Suprapubic skin (tissue), 4 donors: ENCODE measurements at regions not wholly inside any gene's neighbourhood (a gene's known extent, or its start where the extent isn't known, plus 50 kb on each side); places are given as distances from the start of the nearest gene placed in this dataset.

Experiments
- DNase-seq, 2 donors: peaks; one replicate each; pipeline ENCODE4 v3.0.0-alpha.2; 2019; ENCODE audit warnings: low spot score in 2 of 2
- H3K27ac ChIP-seq: fragments of 200-600 bp; sonication (generic); one replicate; pipeline ENCODE4 v1.5.1; 2019
- H3K27me3 ChIP-seq: fragments of 200-600 bp; sonication (generic); one replicate; pipeline ENCODE4 v1.5.1; 2019
- H3K36me3 ChIP-seq: fragments of 200-600 bp; sonication (generic); one replicate; pipeline ENCODE4 v1.5.1; 2019
- H3K4me1 ChIP-seq: fragments of 200-600 bp; sonication (generic); one replicate; pipeline ENCODE4 v1.5.1; 2019
- H3K4me3 ChIP-seq: fragments of 200-600 bp; sonication (generic); one replicate; pipeline ENCODE4 v1.5.1; 2019; ENCODE audit warnings: mild to moderate bottlenecking
- H3K9me3 ChIP-seq: fragments of 200-600 bp; sonication (generic); one replicate; pipeline ENCODE4 v1.5.1; 2019
- EP300 ChIP-seq: sonication (generic); formaldehyde crosslinking; IDR thresholded peaks from one replicate; pipeline ENCODE4 v1.6.1; 2017; ENCODE audit warnings: antibody characterized with exemption
- POLR2A ChIP-seq, 2 donors: fragments of 450-650 bp; IDR thresholded peaks; one replicate each; pipeline ENCODE4 v1.6.1; 2017; ENCODE audit warnings: antibody characterized with exemption in 2 of 2, mild to moderate bottlenecking in 2 of 2, moderate library complexity in 2 of 2
- POLR2AphosphoS5 ChIP-seq, 3 donors: sonication (generic); formaldehyde crosslinking; IDR thresholded peaks; one replicate each; pipeline ENCODE4 v1.6.1; 2017; ENCODE audit warnings: antibody characterized with exemption in 3 of 3
- WGBS: methylation state at CpG from one replicate; pipeline ENCODE4 v1.1.5; 2018; 5-methylcytosine and 5-hydroxymethylcytosine counted together
- TF ChIP-seq, protein P1 (sequence below), 2 donors: fragments of 200-600 bp in 1 of 2; fragments of 450-650 bp in 1 of 2; sonication (generic) in 1 of 2; IDR thresholded peaks; one replicate each; pipeline ENCODE4 v1.5.1; 2016 to 2019; ENCODE audit warnings: antibody characterized with exemption in 2 of 2, mild to moderate bottlenecking in 1 of 2, moderate library complexity in 1 of 2

- no peak overlapping the region for H3K4me3 ChIP-seq
- 55% methylated on average over 3 of the region's 3 CpGs for WGBS
- H3K27ac ChIP-seq: no peak overlapping the region
- H3K36me3 ChIP-seq: no peaks in the 10 kb centered on the region
- no peaks in the 10 kb centered on the region for H3K4me1 ChIP-seq
- no peak for DNase-seq
- H3K27me3 ChIP-seq: no peaks in the 10 kb centered on the region
- TF ChIP-seq POLR2A (IDR thresholded peaks at IDR 0.05) (no peak), EP300 (no peak), POLR2AphosphoS5 (IDR thresholded peaks at IDR 0.05) (no peak)
- TF ChIP-seq, protein P1, sequence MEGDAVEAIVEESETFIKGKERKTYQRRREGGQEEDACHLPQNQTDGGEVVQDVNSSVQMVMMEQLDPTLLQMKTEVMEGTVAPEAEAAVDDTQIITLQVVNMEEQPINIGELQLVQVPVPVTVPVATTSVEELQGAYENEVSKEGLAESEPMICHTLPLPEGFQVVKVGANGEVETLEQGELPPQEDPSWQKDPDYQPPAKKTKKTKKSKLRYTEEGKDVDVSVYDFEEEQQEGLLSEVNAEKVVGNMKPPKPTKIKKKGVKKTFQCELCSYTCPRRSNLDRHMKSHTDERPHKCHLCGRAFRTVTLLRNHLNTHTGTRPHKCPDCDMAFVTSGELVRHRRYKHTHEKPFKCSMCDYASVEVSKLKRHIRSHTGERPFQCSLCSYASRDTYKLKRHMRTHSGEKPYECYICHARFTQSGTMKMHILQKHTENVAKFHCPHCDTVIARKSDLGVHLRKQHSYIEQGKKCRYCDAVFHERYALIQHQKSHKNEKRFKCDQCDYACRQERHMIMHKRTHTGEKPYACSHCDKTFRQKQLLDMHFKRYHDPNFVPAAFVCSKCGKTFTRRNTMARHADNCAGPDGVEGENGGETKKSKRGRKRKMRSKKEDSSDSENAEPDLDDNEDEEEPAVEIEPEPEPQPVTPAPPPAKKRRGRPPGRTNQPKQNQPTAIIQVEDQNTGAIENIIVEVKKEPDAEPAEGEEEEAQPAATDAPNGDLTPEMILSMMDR (IDR thresholded peaks at IDR 0.05): no peak
- no peaks in the 10 kb centered on the region for H3K9me3 ChIP-seq
Observed at GRCh38 chr10:84946904-84947303, 618.5 kb downstream of the CCSER2 start.

- no peak overlapping the region for H3K4me3 ChIP-seq
- WGBS: 23% methylated on average over 2 of the region's 2 CpGs
- DNase-seq: no peak
- TF ChIP-seq POLR2A (IDR thresholded peaks at IDR 0.05) (no peak), POLR2AphosphoS5 (IDR thresholded peaks at IDR 0.05) (no peak)
- TF ChIP-seq, protein P1 (IDR thresholded peaks at IDR 0.05): no peak
- no peaks in the 10 kb centered on the region for H3K36me3 ChIP-seq
- H3K9me3 ChIP-seq: no peaks in the 10 kb centered on the region
- no peaks in the 10 kb centered on the region for H3K4me1 ChIP-seq
- H3K27ac ChIP-seq: no peak overlapping the region
- no peaks in the 10 kb centered on the region for H3K27me3 ChIP-seq
Observed at GRCh38 chr10:84948644-84949043, 620.3 kb downstream of the CCSER2 start.

DNA sequence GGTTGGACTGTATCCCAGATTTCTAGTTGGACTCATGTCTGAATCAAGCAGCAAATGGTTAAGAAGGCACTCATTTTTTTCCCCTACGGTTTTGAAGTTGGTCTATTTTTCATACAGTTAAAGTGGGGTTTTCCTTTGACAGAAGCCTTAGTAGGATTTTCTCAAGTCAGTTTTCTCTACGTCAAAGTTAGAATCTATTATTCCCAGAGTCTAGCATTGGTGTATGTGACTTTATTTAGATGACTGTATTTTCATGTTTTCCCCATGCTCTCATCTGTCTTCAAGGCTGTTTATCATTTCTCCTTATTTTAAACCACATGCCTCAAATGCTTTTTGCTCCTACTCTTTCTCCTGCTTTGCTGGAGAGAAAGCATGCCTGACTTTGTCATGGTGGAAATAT, 623.2 kb downstream of the CCSER2 start:
- Histone ChIP-seq H3K4me1 (no peaks in the 10 kb centered on the region), H3K27me3 (no peaks in the 10 kb centered on the region), H3K36me3 (no peaks in the 10 kb centered on the region), H3K27ac (no peak overlapping the region), H3K9me3 (no peaks in the 10 kb centered on the region), H3K4me3 (no peak overlapping the region)
- DNase-seq: no peak
- TF ChIP-seq POLR2A (IDR thresholded peaks at IDR 0.05) (no peak), EP300 (no peak), POLR2AphosphoS5 (IDR thresholded peaks at IDR 0.05) (no peak)
- TF ChIP-seq, protein P1 (IDR thresholded peaks at IDR 0.05): no peak
- 38% methylated on average over 2 of the region's 2 CpGs for WGBS

DNA sequence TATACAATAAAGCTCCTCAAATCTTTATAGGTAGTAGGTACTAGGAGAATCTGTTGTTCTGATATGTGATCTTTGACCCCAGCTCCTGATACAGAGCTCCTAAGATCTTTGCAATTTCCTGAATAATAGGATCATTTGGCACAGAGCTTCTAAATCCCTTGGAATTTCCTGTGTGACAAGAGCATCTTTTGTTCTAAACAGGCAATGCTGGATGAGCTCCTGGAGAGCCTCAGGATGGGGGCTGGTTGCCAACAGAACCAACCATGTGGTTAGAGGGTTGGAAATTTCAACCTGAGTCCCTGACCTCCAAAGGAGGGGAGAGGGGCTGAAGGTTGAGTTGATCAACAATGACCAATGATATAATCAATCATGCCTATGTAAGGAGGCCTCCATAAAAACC, 629.0 kb downstream of the CCSER2 start:
- DNase-seq: no peak
- no peaks in the 10 kb centered on the region for H3K27me3 ChIP-seq
- no peak overlapping the region for H3K27ac ChIP-seq
- no peak for TF ChIP-seq POLR2A (IDR thresholded peaks at IDR 0.05)
- TF ChIP-seq, protein P1 (IDR thresholded peaks at IDR 0.05): no peak
- no peak for TF ChIP-seq POLR2AphosphoS5 (IDR thresholded peaks at IDR 0.05)
- TF ChIP-seq EP300: no peak
- no peaks in the 10 kb centered on the region for H3K9me3 ChIP-seq
- H3K36me3 ChIP-seq: no peaks in the 10 kb centered on the region
- no peak overlapping the region for H3K4me3 ChIP-seq
- no peaks in the 10 kb centered on the region for H3K4me1 ChIP-seq

GRCh38 chr10:84965468-84965867, 637.1 kb downstream of the CCSER2 start:
- Histone ChIP-seq H3K27me3 (no peaks in the 10 kb centered on the region), H3K4me1 (no peaks in the 10 kb centered on the region), H3K9me3 (no peaks in the 10 kb centered on the region), H3K36me3 (no peaks in the 10 kb centered on the region), H3K27ac (no peak overlapping the region), H3K4me3 (no peak overlapping the region)
- no peak for DNase-seq
- TF ChIP-seq POLR2A (IDR thresholded peaks at IDR 0.05): no peak
- TF ChIP-seq, protein P1 (IDR thresholded peaks at IDR 0.05): no peak
- no peak for TF ChIP-seq EP300
- TF ChIP-seq POLR2AphosphoS5 (IDR thresholded peaks at IDR 0.05): no peak
- 76% methylated on average over 1 of the region's 1 CpG for WGBS
